ENCODE measurements at regions not wholly inside any gene's neighbourhood (a gene's known extent, or its start where the extent isn't known, plus 50 kb on each side); places are given as distances from the start of the nearest gene placed in this dataset.

DNA sequence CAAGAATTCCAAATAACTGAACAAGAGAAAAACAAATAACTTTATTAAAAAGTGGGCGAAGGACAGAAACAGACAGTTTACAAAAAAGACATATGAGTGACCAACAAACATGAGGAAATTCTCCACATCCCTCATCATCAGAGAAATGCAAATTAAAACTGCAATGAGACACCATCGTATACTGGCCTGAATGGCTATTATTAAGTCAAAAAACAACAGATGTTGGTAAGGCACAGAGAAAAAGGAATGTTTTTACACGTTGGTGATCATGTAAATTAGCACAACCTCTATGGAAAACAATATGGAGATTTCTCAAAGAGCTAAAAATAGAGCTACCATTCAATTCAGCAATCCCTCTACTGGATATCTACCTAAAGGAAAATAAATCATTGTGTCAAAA lies 1260.4 kb upstream of the ALCAM start:
- Histone ChIP-seq H2AFZ (ENCODE audit: low read length) (no peak overlapping the region), H3K4me1 (ENCODE audit: low read length) (no peaks in the 10 kb centered on the region), H3K27ac (ENCODE audit: low read length) (no peak overlapping the region), H3K79me2 (ENCODE audit: low read length) (no peaks in the 10 kb centered on the region), H3K36me3 (replicated peaks; ENCODE audit: insufficient read depth, low read length) (no peaks in the 10 kb centered on the region), H3K9ac (ENCODE audit: low read length) (no peak overlapping the region), H3K4me3 (ENCODE audit: low read length) (no peak overlapping the region), H3K27me3 (replicated peaks; ENCODE audit: insufficient read depth, low read length) (no peaks in the 10 kb centered on the region), H3K9me2 (replicated peaks; ENCODE audit: insufficient read depth, low read length) (no peaks in the 10 kb centered on the region), H3F3A (ENCODE audit: insufficient read depth, low read length) (no peaks in the 10 kb centered on the region), H3K9me3 (replicated peaks; ENCODE audit: insufficient read depth, low read length) (no peaks in the 10 kb centered on the region), H4K20me1 (ENCODE audit: insufficient read depth, low read length) (no peaks in the 10 kb centered on the region), H3K4me2 (ENCODE audit: low read depth, low read length) (no peak overlapping the region)
- TF ChIP-seq EZH2phosphoT487 (IDR thresholded peaks at IDR 0.05; ENCODE audit: low read length) (no peak), CTCF (IDR thresholded peaks at IDR 0.05; ENCODE audit: low read length) (no peak), EZH2 (optimal IDR thresholded peaks at IDR 0.05; ENCODE audit: low read depth, low read length) (no peak)
- DNase-seq = no peak

DNA sequence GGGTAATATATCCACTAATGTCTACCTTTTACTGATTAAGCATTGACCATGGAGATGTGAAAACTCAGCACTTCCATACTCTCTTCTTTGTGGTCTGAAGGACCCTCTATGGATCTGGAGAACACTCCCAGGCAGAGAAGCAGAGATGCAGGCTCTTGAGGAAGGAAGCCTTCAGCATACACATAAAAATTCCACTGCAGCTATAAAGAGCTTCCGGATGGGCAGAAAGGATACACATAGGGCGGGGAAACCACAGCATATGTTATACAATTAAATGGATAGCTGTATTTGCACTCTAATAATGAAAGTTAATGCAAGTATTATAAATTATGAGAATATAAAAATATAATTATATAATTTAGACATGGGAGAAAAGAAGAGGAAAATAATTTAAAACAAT lies 1258.2 kb upstream of the ALCAM start:
- H3K79me2 ChIP-seq (ENCODE audit: low read length) = no peaks in the 10 kb centered on the region
- TF ChIP-seq EZH2phosphoT487 (IDR thresholded peaks at IDR 0.05; ENCODE audit: low read length) (no peak), CTCF (IDR thresholded peaks at IDR 0.05; ENCODE audit: low read length) (no peak), EZH2 (optimal IDR thresholded peaks at IDR 0.05; ENCODE audit: low read depth, low read length) (no peak)
- H3K27me3 ChIP-seq (replicated peaks; ENCODE audit: insufficient read depth, low read length) = no peaks in the 10 kb centered on the region
- H3K4me2 ChIP-seq (ENCODE audit: low read depth, low read length) = no peak overlapping the region
- no peaks in the 10 kb centered on the region for H3K9me2 ChIP-seq (replicated peaks; ENCODE audit: insufficient read depth, low read length)
- no peak overlapping the region for H3K27ac ChIP-seq (ENCODE audit: low read length)
- H2AFZ ChIP-seq (ENCODE audit: low read length) = no peak overlapping the region
- H3K4me3 ChIP-seq (ENCODE audit: low read length) = no peak overlapping the region
- no peaks in the 10 kb centered on the region for H4K20me1 ChIP-seq (ENCODE audit: insufficient read depth, low read length)
- no peak for DNase-seq
- no peak overlapping the region for H3K9ac ChIP-seq (ENCODE audit: low read length)
- no peaks in the 10 kb centered on the region for H3K4me1 ChIP-seq (ENCODE audit: low read length)
- no peaks in the 10 kb centered on the region for H3K36me3 ChIP-seq (replicated peaks; ENCODE audit: insufficient read depth, low read length)
- H3F3A ChIP-seq (ENCODE audit: insufficient read depth, low read length) = no peaks in the 10 kb centered on the region
- no peaks in the 10 kb centered on the region for H3K9me3 ChIP-seq (replicated peaks; ENCODE audit: insufficient read depth, low read length)

- no peaks in the 10 kb centered on the region for H3K4me1 ChIP-seq (ENCODE audit: low read length)
- H3K27ac ChIP-seq (ENCODE audit: low read length) = no peak overlapping the region
- H3K36me3 ChIP-seq (replicated peaks; ENCODE audit: insufficient read depth, low read length) = no peaks in the 10 kb centered on the region
- no peaks in the 10 kb centered on the region for H3K9me3 ChIP-seq (replicated peaks; ENCODE audit: insufficient read depth, low read length)
- no peak for DNase-seq
- H3F3A ChIP-seq (ENCODE audit: insufficient read depth, low read length) = no peaks in the 10 kb centered on the region
- H3K79me2 ChIP-seq (ENCODE audit: low read length) = no peaks in the 10 kb centered on the region
- H2AFZ ChIP-seq (ENCODE audit: low read length) = no peak overlapping the region
- TF ChIP-seq EZH2 (optimal IDR thresholded peaks at IDR 0.05; ENCODE audit: low read depth, low read length) = no peak
- TF ChIP-seq EZH2phosphoT487 (IDR thresholded peaks at IDR 0.05; ENCODE audit: low read length) = no peak
- TF ChIP-seq CTCF (IDR thresholded peaks at IDR 0.05; ENCODE audit: low read length) = no peak
- no peak overlapping the region for H3K4me3 ChIP-seq (ENCODE audit: low read length)
- H3K4me2 ChIP-seq (ENCODE audit: low read depth, low read length) = no peak overlapping the region
- no peaks in the 10 kb centered on the region for H4K20me1 ChIP-seq (ENCODE audit: insufficient read depth, low read length)
- H3K9me2 ChIP-seq (replicated peaks; ENCODE audit: insufficient read depth, low read length) = no peaks in the 10 kb centered on the region
- H3K9ac ChIP-seq (ENCODE audit: low read length) = no peak overlapping the region
- no peaks in the 10 kb centered on the region for H3K27me3 ChIP-seq (replicated peaks; ENCODE audit: insufficient read depth, low read length)
Observed at GRCh38 chr3:104126463-104126862, 1240.2 kb upstream of the ALCAM start.

All from MM.1S (cell line).